ENCODE measurements at regions not wholly inside any gene's neighbourhood (a gene's known extent, or its start where the extent isn't known, plus 50 kb on each side); places are given as distances from the start of the nearest gene placed in this dataset.

DNA sequence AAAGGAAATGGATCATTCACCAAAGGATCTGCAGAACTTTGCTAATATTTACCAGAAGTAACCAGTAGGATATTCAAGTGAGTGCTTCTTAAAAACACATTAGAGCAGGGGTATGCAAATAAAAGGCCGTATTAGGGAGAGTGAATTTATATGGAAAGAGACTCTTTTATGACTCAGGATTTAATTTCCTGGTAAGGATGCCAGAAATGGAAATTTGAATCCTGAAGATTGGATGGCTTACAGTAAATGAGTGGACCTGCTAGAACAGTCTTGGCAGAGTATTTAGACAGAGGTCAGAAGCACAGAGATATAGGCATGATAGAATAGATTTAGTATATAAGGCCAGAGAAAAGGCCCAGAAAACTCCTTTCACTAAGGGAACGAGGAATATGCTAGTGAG is 201.6 kb downstream of the SLITRK5 start:
- intact Hi-C loops (cut with micrococcal nuclease), result no loop called here

DNA sequence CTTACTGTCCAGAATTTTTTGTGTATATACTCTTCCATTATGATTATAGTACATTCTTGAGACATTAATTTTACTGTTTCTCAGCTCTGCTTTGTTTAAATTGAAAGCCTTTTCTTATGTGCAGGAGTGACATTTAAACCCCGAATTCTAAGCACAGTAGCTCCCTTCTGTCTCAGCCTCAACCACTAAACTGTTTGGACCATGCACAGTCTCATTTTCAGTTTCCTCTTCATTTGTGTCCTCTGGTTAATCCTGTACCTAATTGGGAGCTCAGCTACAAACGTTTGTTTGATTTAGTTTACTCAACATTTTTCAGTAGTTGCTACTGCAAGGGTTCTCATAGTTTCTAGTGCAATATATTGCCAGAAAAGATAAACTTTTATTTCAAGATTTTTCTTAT is 206.3 kb downstream of the SLITRK5 start:
- intact Hi-C loops (cut with micrococcal nuclease), result no loop called here

DNA sequence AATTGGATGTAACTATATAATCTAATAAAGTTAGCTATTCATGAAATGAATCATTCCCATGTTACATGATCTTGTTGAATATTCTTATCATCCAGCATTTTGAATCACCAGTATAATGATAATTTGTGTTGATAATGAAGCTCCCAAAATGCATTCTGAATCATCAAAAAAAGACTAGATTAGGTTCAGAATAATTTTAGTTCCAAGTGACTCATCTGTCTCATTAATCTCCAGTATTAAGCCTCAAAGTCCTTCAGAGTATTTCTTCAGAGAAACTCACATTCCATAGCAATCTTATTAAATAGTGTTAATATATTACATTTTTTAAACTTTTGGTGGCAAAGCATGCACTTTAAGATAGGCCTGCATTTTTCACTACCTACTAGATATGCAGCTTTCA is 207.5 kb downstream of the SLITRK5 start:
- intact Hi-C loops (cut with micrococcal nuclease), result no loop called here

DNA sequence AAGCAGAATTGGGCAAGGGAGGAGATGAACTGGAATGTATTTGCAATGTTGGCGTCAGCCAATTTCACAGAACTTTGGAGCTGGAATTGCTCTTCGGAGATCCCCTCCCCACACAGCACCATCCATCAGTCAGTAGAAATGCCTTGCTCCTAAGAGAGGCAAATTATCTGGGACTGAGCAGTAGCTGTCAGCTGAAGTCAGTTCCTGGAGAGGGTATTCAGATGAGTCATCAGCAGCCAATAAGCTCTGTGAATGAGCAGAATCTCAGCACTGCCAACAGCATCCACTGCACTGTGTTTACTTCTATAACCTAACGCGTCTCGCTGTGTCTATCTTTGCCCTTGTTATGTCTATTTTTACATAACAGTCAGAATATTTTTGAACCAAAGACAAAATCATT is 213.7 kb downstream of the SLITRK5 start:
- intact Hi-C loops (cut with micrococcal nuclease), result no loop called here

DNA sequence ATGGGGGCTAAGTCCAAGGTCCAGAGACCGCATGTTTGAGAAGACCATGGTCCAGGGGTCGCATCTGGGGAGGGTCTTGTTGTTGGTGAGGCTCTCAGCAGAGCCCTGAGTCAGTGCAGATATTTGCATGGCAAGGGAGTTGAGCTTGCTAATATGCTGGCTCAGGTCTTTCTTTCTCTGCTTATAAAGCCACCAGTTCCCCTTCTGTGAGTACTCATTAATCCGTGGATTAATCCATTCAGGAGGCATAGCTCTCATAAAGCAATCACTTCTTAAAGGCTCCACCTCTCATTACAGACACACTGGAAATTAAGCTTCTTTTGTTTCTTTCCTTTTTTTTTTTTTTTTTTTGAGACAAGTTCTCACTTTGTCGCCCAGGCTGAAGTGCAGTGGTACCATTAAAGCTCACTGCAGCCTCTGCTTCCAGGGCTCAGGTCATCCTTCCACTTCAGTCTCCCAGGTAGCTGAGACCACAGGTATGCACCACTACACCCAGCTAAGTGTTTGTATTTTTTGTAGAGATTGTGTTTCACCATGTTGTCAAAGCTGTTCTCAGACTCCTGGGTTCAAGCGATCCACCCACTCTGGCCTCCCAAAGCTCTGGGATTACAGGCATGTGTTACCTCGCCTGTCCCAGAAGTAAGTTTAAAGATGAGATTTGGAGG is 216.4 kb downstream of the SLITRK5 start:
- intact Hi-C loops (cut with micrococcal nuclease), result no loop called here

DNA sequence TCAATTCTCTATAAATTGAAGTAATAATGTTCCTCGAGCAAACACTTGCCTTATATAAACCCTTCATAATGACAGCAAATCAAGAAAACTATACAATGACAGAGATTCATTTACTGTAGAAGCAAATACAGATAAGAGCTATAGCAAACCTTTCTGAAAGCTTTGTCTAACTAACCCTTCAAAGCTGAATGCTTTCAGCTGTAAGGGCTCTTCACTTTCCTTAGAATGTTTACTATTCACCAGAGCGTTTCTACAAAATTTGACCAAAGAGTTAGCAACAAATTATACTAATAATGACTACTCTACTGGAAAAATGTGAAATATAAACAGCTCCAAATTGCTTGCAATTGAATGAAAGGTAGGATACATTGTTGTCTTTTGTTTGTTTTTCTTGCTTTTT is 218.1 kb downstream of the SLITRK5 start:
- intact Hi-C loops (cut with micrococcal nuclease), result no loop called here

DNA sequence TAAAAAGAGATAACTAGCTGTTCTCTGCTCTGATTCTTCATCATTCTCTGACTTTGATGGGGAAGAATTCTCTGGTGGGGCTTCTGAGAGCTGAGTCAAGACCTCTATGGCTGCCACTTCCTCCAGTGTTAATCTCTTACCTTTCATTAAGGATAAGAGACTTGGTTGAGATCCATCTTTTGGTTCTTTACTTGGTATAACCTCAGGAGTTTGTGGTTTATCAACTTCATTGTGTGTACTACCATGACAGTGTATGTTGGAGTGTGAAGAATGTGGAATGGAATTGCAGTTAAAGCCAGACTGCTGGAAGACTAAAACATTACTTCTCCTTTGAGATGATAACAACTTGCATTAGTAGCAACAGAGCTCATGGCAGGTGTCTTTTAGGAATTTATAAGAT is 222.0 kb downstream of the SLITRK5 start:
- intact Hi-C loops (cut with micrococcal nuclease), result no loop called here

DNA sequence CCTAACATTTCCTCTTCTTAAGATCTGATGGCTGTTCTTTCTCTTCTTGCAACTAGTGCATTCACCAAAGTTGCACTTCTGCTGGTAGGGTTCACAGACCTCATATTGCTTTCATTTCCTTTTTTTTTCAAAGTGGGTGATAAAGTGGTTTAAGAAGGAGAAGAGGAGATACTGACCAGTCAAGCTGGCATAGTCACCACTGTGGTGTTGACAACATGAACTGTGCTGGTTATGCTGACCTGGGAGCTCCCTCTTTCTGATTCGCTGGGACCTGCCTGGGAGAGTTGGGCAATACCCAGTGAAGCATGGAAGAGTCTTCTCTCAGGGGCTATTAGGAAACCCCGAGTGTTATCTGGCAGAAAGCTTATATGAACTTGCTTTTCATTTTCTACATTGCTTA is 222.9 kb downstream of the SLITRK5 start:
- intact Hi-C loops (cut with micrococcal nuclease), result no loop called here

DNA sequence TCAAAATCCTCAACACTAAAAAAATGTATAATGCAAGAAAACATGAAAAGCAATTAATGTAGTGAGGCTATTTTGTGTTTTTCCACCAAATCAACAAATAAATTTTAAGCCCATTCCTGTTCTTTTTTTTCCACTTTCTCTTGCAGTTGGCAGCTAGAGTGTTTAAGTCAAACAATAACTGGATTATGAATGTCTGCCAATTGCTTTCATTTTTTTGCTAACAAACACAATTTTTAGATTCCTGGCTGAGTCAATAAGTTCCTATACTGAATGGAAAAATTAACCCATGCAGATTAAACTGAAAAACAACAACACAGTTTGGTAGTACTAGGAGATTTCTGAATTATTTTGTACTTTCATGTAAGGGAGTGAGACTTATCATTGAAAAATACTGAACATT is 232.4 kb downstream of the SLITRK5 start:
- intact Hi-C loops (cut with micrococcal nuclease), result loop anchor here (10.0 kb wide), 1 partner anchor 61 kb away; no protein-coding TSS in a partner anchor

DNA sequence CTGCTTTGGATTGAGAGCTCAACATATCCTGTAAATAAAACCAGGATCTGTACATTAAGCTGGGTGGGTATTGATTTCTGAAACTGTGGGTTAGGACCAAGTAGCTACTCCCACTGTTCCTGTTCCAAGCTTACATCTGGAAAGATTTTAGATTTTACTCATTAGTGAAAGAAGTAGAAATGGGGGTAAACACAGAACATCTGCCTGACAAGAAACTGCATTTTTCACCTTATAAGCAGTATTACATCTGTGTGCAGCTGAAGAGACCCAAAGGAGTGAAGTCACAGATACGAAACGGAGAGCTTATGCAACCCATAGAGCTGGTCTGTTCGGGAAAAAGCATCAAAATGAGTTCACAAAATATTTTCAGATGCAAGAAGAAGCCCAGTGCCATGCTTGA is 235.2 kb downstream of the SLITRK5 start:
- intact Hi-C loops (cut with micrococcal nuclease), result loop anchor here (10.0 kb wide), 1 partner anchor 58 kb away; no protein-coding TSS in a partner anchor

DNA sequence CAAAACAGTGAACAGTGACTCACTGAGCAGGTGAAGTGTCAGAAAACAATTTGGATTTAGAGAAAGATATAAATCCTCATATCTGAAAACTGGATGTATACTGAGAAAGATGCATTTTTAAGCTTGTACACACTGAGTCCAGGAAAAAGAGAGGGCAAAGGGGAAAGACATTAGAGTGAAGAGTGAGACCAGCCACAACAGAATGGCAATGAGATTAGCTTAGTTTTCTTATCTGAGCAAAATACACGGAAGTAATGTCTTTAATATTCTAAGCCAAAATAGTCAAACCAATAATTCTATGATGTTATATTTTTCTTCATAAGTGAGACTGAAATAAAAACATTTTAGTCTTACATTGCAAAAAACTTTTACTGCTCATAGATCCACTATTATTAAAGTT is 236.0 kb downstream of the SLITRK5 start:
- intact Hi-C loops (cut with micrococcal nuclease), result loop anchor here (10.0 kb wide), 1 partner anchor 58 kb away; no protein-coding TSS in a partner anchor

DNA sequence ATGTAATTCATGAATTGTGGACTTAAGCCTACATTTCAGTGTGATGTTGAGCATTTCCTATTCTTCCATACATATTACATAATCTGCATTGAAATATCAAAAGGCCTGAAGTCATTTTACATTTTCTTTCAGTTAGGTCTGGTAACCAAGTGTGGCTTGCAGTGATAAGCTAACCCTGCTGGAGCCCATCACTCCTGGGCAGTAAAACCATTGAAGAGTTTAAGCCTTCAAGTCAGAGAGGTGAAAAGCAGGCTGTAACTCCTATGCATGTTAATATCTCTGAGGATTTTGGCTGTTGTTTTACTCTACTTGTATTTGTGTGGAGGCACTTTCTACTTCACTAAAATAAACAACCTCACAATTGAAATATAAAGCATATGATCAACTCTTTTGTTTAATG is 248.8 kb downstream of the SLITRK5 start:
- intact Hi-C loops (cut with micrococcal nuclease), result no loop called here

DNA sequence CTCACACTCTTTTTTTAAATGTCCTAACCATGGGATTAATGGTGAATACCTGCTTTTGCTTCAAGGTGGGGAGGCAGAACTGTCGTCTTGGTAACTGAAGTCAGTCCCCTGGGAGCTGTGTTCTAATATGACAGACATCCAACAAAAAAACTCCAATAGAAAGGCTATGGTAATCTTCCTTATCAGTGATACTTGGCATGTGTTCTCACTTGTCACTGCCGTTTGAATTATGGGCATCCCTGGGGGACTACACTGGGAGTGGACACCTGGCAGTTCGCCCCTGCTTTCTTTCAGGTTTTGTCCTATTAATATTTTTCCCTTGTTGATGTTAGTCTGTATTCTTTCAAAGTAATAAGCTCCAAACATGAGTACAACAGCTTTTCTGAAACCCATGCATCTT is 252.6 kb downstream of the SLITRK5 start:
- intact Hi-C loops (cut with micrococcal nuclease), result no loop called here

DNA sequence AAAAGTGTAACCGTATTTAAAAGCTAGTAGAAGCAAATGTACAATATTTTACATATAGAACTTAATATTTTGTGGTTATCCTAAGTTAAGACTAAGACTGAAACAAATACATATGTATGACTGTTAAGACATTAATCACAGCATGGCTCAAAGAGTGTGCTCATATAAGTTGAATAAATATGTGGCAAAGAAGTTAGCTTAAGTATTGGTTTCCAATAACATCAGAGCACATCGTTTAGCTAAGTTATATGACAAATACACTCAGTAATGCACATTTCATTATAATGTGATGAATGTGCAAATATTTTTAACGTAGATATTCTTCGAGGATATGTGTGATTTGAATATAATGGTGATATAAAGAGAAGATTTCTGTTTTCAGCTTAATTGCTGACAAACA is 253.8 kb downstream of the SLITRK5 start:
- intact Hi-C loops (cut with micrococcal nuclease), result no loop called here

DNA sequence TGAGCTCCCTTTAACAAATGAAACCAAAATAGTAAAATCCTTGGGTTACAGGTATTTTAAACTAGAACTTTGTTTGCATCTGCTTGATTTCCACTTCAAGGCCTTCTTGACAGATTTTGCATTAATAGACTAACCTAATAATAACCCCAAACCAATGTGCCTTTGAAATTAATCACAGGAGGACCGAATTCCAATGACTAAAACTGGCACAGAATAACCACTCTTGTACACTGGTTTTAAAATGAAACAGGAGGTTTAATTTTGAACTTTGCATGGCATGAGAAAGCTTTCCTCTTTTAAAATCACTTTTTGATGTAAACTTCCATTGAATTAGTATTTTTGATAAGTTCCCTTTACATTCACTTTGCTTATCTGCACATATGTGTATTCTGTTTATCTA is 269.6 kb downstream of the SLITRK5 start:
- intact Hi-C loops (cut with micrococcal nuclease), result no loop called here

DNA sequence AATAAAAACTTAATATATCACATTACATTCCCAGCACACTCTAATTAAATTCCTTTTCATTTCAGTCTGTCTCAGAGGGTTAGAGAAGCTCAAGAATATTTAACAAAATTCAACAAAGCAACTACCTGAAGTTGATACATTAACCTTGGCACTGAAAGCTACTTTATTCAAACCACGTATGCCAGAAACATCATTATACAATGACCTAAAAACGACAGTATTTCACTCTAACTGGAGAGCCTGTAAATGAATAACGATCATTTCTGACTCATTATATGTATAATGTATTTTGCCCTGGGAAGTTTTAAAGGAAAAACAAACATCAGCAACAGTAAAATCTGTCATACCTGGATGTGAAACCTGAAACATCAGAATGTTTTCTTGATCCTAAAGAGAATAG is 270.1 kb downstream of the SLITRK5 start:
- intact Hi-C loops (cut with micrococcal nuclease), result no loop called here

DNA sequence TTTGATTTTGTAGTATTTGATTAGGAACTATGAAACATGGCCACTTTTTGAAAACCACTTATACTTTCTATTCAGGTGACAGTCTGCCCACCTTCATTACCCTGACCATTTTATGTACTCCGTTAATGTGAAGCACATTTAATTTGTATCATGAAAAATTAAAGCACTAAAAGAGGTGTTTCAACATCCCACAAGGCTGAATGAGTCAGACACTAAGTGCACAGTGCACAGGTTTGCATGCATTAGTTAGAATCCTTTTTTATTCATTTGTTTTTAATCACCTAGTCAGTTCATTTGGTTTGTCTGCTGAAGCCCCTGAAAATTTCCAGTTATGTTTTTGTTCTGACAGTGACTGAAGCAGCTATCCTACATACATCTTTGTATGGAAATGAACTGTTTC is 271.0 kb downstream of the SLITRK5 start:
- intact Hi-C loops (cut with micrococcal nuclease), result no loop called here

DNA sequence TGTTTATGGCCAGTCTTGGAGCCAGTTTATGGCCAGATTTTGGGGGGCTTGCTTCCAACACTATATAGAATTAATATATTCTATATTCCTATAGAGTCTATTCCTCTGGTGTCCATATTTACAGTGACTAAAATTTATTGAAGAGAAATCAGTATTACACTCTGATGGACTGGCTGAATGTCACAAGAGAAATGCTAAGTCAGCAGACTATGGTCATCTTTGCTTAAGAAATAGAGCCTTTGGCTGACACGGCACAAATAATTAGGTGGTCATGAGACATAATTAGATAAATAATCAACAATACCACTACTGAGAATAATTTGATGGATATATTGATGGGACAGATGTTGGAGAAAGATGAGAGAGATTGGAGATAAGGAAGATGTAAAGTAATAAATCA is 272.9 kb downstream of the SLITRK5 start:
- intact Hi-C loops (cut with micrococcal nuclease), result no loop called here

DNA sequence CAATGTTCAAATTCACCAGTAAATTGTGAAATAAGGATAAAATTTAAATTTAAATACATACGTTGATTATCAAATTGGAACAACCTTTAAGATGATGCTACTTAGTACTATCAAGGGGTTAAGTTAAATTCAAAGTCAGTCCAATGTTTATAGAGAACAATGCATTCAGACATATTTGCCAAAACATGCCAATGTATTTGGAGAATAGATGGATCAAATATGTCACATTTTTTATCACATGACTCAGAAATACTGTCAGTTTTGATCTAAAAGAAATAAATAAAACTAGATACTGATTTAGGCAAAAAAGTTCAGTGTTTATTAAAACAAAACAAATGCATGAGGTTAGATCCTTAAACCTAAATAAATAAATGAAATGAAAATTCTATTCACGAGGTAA is 281.2 kb downstream of the SLITRK5 start:
- intact Hi-C loops (cut with micrococcal nuclease), result no loop called here

DNA sequence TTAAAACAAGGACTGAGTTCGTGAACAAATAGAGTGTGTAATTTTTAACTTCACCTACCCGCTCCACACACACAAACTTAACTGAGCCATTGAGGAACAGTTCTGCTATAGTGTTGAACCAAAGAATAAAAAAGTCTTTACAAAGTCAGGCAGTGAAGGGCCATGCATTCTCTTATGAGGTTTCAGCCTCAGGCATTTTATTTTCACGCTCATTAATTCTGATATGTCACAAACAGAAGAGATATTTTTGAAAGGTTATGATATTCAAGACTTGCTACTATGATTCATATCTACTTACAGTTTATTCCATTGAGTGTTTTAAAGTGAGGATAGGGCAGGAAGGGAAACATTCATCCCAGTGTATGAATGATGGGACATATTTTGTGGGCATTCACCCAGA is 282.2 kb downstream of the SLITRK5 start:
- intact Hi-C loops (cut with micrococcal nuclease), result no loop called here

DNA sequence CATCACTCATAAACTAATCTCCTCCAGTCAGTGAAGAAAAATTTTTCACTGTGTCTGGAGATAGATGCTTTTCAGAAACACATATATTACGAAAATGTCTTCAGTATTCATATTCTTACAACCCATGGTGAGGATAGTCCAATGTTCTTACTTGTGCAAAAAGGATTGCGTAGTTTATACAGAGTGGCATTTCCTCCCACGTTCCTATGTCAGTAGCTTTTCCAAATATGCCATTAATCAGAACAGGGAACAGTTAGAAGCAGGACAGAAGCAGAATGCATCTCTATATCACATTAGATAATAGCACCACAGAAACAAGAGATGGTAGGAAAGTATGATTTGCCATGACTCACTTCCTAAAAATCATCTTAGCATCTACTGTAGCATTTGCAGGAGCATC is 282.9 kb downstream of the SLITRK5 start:
- intact Hi-C loops (cut with micrococcal nuclease), result no loop called here

DNA sequence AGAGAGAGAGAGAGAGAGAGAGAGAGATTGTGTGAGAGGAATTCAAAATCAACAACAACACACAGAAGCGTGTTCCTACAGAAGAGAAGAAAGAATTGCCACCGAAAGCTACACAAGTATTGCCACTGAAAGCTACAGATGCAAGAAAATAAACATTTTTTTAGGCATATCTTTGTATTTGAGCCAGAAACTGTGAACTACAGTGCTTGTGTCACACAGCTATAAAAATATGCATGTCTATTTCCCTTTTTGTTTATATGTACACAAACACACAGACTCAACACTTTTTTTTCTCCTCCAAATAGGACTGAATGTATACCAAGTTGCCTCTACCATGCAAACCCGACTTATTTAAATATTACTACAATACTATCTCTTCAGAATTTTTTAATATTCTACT is 290.4 kb downstream of the SLITRK5 start:
- intact Hi-C loops (cut with micrococcal nuclease), result loop anchor here (10.0 kb wide), 1 partner anchor 57 kb away; no protein-coding TSS in a partner anchor

DNA sequence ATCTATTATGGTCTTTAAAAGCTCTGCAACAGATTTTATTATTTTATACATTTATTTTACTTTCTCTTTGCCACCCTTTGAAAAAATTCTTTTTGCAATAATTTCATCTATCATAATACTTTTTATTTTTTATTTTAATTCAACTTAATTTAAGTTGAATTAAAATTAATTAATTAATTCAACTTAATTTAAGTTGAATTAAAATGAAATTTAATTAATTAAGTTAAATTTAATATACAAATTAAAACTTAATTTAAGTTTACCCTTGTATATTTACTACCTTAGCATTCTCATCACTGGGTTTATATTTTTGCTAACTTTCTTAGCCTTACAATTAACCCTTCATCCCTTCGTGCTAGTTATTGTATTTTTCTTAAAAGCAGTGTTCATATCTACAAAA is 301.4 kb downstream of the SLITRK5 start:
- intact Hi-C loops (cut with micrococcal nuclease), result no loop called here

DNA sequence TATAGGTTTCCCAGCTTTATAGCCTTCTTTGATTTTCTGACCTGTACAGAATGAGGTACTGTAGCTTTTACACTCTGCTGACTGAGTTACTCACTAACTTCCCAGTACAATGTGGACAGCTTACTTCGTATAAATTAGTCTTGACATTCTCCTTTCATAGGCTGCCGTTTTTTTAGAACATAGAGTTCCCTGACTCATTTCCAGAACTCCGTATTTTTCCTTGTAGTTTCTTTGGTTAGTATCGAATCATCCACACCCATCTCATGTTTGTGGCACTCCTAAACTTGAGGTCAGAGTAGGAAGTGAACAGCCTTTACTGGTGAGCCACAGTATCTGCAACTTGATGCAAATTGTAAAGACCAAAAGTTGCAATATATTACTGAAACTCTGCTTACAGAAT is 303.9 kb downstream of the SLITRK5 start:
- intact Hi-C loops (cut with micrococcal nuclease), result no loop called here
